ENCODE measurements at regions not wholly inside any gene's neighbourhood (a gene's known extent, or its start where the extent isn't known, plus 50 kb on each side); places are given as distances from the start of the nearest gene placed in this dataset.

DNA sequence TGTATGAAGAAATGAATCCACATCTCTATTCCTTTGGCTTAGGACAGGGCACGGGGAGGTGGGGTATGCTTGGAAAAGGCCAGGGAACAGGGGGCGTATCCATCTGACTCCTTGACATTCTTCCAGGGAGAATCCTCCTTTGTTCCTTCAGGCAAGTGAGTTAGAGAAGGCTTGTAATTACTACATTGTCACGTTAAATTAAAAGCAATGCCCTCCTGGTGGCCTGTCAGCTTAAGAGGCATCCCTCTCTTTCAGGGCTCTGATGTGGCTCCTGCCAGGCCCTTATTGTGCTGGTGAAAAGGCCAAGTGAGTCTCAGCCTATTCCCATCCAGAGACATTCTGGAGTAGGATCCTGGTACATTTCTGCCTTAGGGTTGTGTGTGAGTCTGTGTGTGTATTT, 128.3 kb downstream of the FOXA2 start:
- H3K4me3 ChIP-seq: no peak overlapping the region
- ATAC-seq: no peak
- no peak for DNase-seq
- TF ChIP-seq, protein P1, sequence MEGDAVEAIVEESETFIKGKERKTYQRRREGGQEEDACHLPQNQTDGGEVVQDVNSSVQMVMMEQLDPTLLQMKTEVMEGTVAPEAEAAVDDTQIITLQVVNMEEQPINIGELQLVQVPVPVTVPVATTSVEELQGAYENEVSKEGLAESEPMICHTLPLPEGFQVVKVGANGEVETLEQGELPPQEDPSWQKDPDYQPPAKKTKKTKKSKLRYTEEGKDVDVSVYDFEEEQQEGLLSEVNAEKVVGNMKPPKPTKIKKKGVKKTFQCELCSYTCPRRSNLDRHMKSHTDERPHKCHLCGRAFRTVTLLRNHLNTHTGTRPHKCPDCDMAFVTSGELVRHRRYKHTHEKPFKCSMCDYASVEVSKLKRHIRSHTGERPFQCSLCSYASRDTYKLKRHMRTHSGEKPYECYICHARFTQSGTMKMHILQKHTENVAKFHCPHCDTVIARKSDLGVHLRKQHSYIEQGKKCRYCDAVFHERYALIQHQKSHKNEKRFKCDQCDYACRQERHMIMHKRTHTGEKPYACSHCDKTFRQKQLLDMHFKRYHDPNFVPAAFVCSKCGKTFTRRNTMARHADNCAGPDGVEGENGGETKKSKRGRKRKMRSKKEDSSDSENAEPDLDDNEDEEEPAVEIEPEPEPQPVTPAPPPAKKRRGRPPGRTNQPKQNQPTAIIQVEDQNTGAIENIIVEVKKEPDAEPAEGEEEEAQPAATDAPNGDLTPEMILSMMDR (IDR thresholded peaks at IDR 0.05): no peak
- no peak for TF ChIP-seq POLR2A (IDR thresholded peaks at IDR 0.05)
- intact Hi-C loops (cut with DNase I): loop anchor here (10.0 kb wide), 2 partner anchors 129 to 229 kb away; partner anchors contain the start of gene FOXA2
- H3K27me3 ChIP-seq: no peaks in the 10 kb centered on the region
- no peaks in the 10 kb centered on the region for H3K4me1 ChIP-seq
- 77 to 90% methylated on average over 3 of the region's 3 CpGs for WGBS, 2 donors
- no peaks in the 10 kb centered on the region for H3K36me3 ChIP-seq (replicated peaks in 1 of 2; ENCODE audit: insufficient read depth in 1 of 2, low read depth in 2 of 2)
- H3K9me3 ChIP-seq: no peaks in the 10 kb centered on the region
- no peak overlapping the region for H3K27ac ChIP-seq

- H3K36me3 ChIP-seq (replicated peaks in 1 of 2; ENCODE audit: insufficient read depth in 1 of 2, low read depth in 2 of 2): no peaks in the 10 kb centered on the region
- no peak overlapping the region for H3K4me3 ChIP-seq
- TF ChIP-seq, protein P1 (IDR thresholded peaks at IDR 0.05): no peak
- no peak for TF ChIP-seq POLR2A (IDR thresholded peaks at IDR 0.05)
- intact Hi-C loops (cut with DNase I): loop anchor here (10.0 kb wide), 2 partner anchors 130 to 230 kb away; partner anchors contain the start of gene FOXA2
- H3K27me3 ChIP-seq: no peaks in the 10 kb centered on the region
- no peak overlapping the region for H3K27ac ChIP-seq
- H3K9me3 ChIP-seq: no peaks in the 10 kb centered on the region
- WGBS, 2 donors: 84 to 90% methylated on average over 6 of the region's 6 CpGs
- no peak for DNase-seq
- no peak for ATAC-seq
- no peaks in the 10 kb centered on the region for H3K4me1 ChIP-seq
These were observed 129.1 kb downstream of the FOXA2 start for GRCh38 chr20:22455259-22455658.

GRCh38 chr20:22453244-22454080, 130.9 kb downstream of the FOXA2 start:
- intact Hi-C loops (cut with DNase I): loop anchor here (10.0 kb wide), 2 partner anchors 131 to 231 kb away; partner anchors contain the start of gene FOXA2
- DNase-seq: peak; percentile 46 to 55 (median 54)
- Histone ChIP-seq H3K9me3 (no peaks in the 10 kb centered on the region), H3K36me3 (replicated peaks in 1 of 2; ENCODE audit: insufficient read depth in 1 of 2, low read depth in 2 of 2) (no peaks in the 10 kb centered on the region), H3K4me1 (peaks cover 13% of the 10 kb centered on the region), H3K27ac (no peak overlapping the region), H3K4me3 (no peak overlapping the region), H3K27me3 (no peaks in the 10 kb centered on the region)
- WGBS, 2 donors: 61 to 62% methylated on average over 12 of the region's 12 CpGs
- TF ChIP-seq POLR2A (IDR thresholded peaks at IDR 0.05): no peak
- TF ChIP-seq, protein P1 (IDR thresholded peaks at IDR 0.05): peak; percentile 48 to 82 (median 76)
- peak; percentile 83 for ATAC-seq

GRCh38 chr20:22452442-22453011, 131.8 kb downstream of the FOXA2 start:
- 33 to 47% methylated on average over 3 of the region's 3 CpGs for WGBS, 2 donors
- DNase-seq (no peak), ATAC-seq (no peak)
- Histone ChIP-seq H3K4me3 (no peak overlapping the region), H3K9me3 (no peaks in the 10 kb centered on the region), H3K27me3 (no peaks in the 10 kb centered on the region), H3K36me3 (replicated peaks in 1 of 2; ENCODE audit: insufficient read depth in 1 of 2, low read depth in 2 of 2) (no peaks in the 10 kb centered on the region), H3K4me1 (peaks cover 13% of the 10 kb centered on the region), H3K27ac (no peak overlapping the region)
- intact Hi-C loops (cut with DNase I): loop anchor here (10.0 kb wide), 2 partner anchors 132 to 232 kb away; partner anchors contain the start of gene FOXA2
- TF ChIP-seq, protein P1 (IDR thresholded peaks at IDR 0.05): no peak
- TF ChIP-seq POLR2A (IDR thresholded peaks at IDR 0.05): no peak

Data from body of pancreas (tissue), 4 donors.